ENCODE measurements at regions not wholly inside any gene's neighbourhood (a gene's known extent, or its start where the extent isn't known, plus 50 kb on each side); places are given as distances from the start of the nearest gene placed in this dataset.

DNA sequence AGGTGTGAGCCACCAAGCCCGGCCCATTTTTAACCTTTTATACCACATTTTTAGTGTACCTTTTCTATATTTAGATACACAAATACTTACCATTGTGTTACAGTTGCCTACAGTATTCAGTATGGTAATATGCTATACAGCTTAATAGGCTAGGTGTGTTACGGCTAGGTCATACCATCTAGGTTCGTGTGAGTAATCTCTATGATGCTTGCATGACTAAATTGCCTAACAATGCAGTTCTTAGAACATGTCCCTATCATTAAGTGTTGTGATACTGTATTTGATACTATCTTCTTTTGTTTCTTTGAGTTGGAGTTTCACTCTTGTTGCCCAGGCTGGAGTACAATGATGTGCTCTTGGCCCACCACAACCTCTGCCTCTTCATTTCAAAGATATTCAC is 387.7 kb upstream of the SASH1 start:
- TF ChIP-seq, protein P1, sequence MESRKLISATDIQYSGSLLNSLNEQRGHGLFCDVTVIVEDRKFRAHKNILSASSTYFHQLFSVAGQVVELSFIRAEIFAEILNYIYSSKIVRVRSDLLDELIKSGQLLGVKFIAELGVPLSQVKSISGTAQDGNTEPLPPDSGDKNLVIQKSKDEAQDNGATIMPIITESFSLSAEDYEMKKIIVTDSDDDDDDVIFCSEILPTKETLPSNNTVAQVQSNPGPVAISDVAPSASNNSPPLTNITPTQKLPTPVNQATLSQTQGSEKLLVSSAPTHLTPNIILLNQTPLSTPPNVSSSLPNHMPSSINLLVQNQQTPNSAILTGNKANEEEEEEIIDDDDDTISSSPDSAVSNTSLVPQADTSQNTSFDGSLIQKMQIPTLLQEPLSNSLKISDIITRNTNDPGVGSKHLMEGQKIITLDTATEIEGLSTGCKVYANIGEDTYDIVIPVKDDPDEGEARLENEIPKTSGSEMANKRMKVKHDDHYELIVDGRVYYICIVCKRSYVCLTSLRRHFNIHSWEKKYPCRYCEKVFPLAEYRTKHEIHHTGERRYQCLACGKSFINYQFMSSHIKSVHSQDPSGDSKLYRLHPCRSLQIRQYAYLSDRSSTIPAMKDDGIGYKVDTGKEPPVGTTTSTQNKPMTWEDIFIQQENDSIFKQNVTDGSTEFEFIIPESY (IDR thresholded peaks at IDR 0.05; ENCODE audit: extremely low read depth, insufficient replicate concordance, low read length) = no peak
- TF ChIP-seq, protein P2, sequence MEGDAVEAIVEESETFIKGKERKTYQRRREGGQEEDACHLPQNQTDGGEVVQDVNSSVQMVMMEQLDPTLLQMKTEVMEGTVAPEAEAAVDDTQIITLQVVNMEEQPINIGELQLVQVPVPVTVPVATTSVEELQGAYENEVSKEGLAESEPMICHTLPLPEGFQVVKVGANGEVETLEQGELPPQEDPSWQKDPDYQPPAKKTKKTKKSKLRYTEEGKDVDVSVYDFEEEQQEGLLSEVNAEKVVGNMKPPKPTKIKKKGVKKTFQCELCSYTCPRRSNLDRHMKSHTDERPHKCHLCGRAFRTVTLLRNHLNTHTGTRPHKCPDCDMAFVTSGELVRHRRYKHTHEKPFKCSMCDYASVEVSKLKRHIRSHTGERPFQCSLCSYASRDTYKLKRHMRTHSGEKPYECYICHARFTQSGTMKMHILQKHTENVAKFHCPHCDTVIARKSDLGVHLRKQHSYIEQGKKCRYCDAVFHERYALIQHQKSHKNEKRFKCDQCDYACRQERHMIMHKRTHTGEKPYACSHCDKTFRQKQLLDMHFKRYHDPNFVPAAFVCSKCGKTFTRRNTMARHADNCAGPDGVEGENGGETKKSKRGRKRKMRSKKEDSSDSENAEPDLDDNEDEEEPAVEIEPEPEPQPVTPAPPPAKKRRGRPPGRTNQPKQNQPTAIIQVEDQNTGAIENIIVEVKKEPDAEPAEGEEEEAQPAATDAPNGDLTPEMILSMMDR (IDR thresholded peaks at IDR 0.05 in 2 of 3, conservative IDR thresholded peaks at IDR 0.05 in 1 of 3; ENCODE audit: borderline replicate concordance in 1 of 3, insufficient read depth in 1 of 3, low read depth in 2 of 3, low read length in 2 of 3) = no peak
- TF ChIP-seq ZNF274 (IDR thresholded peaks at IDR 0.05; ENCODE audit: low read depth, low read length) = no peak
